K562 (cell line): ENCODE measurements at regions not wholly inside any gene's neighbourhood (a gene's known extent, or its start where the extent isn't known, plus 50 kb on each side); places are given as distances from the start of the nearest gene placed in this dataset.
A peak's percentile ranks its signal among the peaks of the same experiment; 100 is the strongest.
"Not testable (repeated sequence)": the region's sequence is repeated elsewhere in the genome, so short reads cannot be mapped to it uniquely, and the experiment has no call there.

ENCODE experiments used
- ATAC-seq: fragments of 200-7000 bp; cut with Tn5 transposase; 3 replicates; pipeline ENCODE4 v1.9.1; 2020; ENCODE audit warnings: moderate library complexity
- BruUV-seq: library from RNA; stranded (reverse); fragments of 400-500 nt; replicated peaks from 2 replicates; lab custom pipeline; 2021; lab: Mats Ljungman, UMichigan
- CTCF ChIA-PET: fragments of 300-600 bp; formaldehyde crosslinking; extraction: SDS; loops from one replicate; lab custom pipeline; 2021; ENCODE audit warnings: low intra/inter-chr PET ratio; lab: Yijun Ruan, JAX
- POLR2A ChIA-PET: fragments of 300-600, 350-650 bp; sonication (Branson Sonifier 250); formaldehyde crosslinking; extraction: SDS; loops from one replicate; lab custom pipeline; 2021; ENCODE audit warnings: antibody characterized with exemption, inconsistent platforms; lab: Yijun Ruan, JAX
- DNase-seq, 4 experiments: peaks; one replicate each; pipeline versions ENCODE4 v3.0.0 to v3.0.0-alpha.2; 2011 to 2018; ENCODE audit warnings: low spot score in 3 of 4, mixed read lengths in 3 of 4; ENCODE audit errors: extremely low read depth in 1 of 4
- FAIRE-seq: peaks from 2 replicates; lab custom pipeline; 2011; peaks lifted over from hg19 to GRCh38; lab: Jason Lieb, UNC
- H2AFZ ChIP-seq: 2 replicates; pipeline ENCODE4 v1.6.0; 2011; ENCODE audit warnings: low read depth, low read length, control low read depth, inconsistent platforms
- H3K27ac ChIP-seq: fragments of 200-600 bp; 3 replicates; pipeline ENCODE4 v1.8.0; 2011; ENCODE audit warnings: low read depth, mild to moderate bottlenecking, control low read depth, inconsistent platforms, low read length, moderate library complexity, mixed read lengths; ENCODE audit errors: extremely low read depth
- H3K27me3 ChIP-seq, 2 experiments: fragments of 300-600 bp in 1 of 2; 2 replicates in 1 of 2; 3 replicates in 1 of 2; pipeline versions ENCODE4 v1.6.0 to v1.8.0; 2011; ENCODE audit warnings: inconsistent platforms in 2 of 2, low read length in 2 of 2, mild to moderate bottlenecking in 1 of 2, mixed read lengths in 1 of 2, moderate library complexity in 1 of 2; ENCODE audit not compliant: control insufficient read depth in 2 of 2, insufficient read depth in 2 of 2
- H3K36me3 ChIP-seq: fragments of 300-600 bp; 3 replicates; pipeline ENCODE4 v1.8.0; 2011; ENCODE audit warnings: mild to moderate bottlenecking, low read length, inconsistent platforms; ENCODE audit not compliant: control insufficient read depth, insufficient read depth
- H3K4me1 ChIP-seq, 2 experiments: fragments of 200-600 bp in 1 of 2; replicated peaks in 1 of 2; 2 replicates in 1 of 2; 3 replicates in 1 of 2; pipeline versions ENCODE4 v1.5.1 to v1.8.0; 2011; ENCODE audit warnings: inconsistent platforms in 2 of 2, low read length in 2 of 2, mild to moderate bottlenecking in 1 of 2, mixed read lengths in 1 of 2, moderate library complexity in 1 of 2; ENCODE audit not compliant: control insufficient read depth in 2 of 2, insufficient read depth in 2 of 2
- H3K4me2 ChIP-seq: 2 replicates; pipeline ENCODE4 v1.6.1; 2011; ENCODE audit warnings: low read length, control low read depth, inconsistent platforms, mixed read lengths; ENCODE audit not compliant: insufficient read depth
- H3K4me3 ChIP-seq: fragments of 200-600 bp; sonication (generic), shearing (Covaris generic); 2 replicates; pipeline ENCODE4 v1.5.1; 2016; ENCODE audit warnings: control low read depth, inconsistent platforms
- H3K79me2 ChIP-seq: fragments of 200-600 bp; 3 replicates; pipeline ENCODE4 v1.8.0; 2011; ENCODE audit warnings: low read length, inconsistent platforms; ENCODE audit not compliant: control insufficient read depth, insufficient read depth
- H3K9ac ChIP-seq, 2 experiments: 2 replicates each; pipeline versions ENCODE4 v1.6.0 to v1.6.1; 2011; ENCODE audit warnings: low read depth in 2 of 2, low read length in 2 of 2, control low read depth in 1 of 2, inconsistent platforms in 1 of 2, mild to moderate bottlenecking in 1 of 2, mixed read lengths in 1 of 2; ENCODE audit not compliant: insufficient read depth in 1 of 2
- H3K9me1 ChIP-seq: one replicate; pipeline ENCODE4 v1.6.0; 2011; ENCODE audit warnings: inconsistent platforms, mild to moderate bottlenecking, low read length, moderate library complexity; ENCODE audit not compliant: control insufficient read depth, insufficient read depth
- H3K9me3 ChIP-seq: replicated peaks from 2 replicates; pipeline ENCODE4 v1.5.1; 2011; ENCODE audit warnings: low read depth, low read length, inconsistent platforms; ENCODE audit not compliant: control insufficient read depth, insufficient read depth
- H4K20me1 ChIP-seq: replicated peaks from 2 replicates; pipeline ENCODE4 v1.6.1; 2011; ENCODE audit warnings: low read length, inconsistent platforms, mixed read lengths; ENCODE audit not compliant: control insufficient read depth, insufficient read depth
- HIVEP1 ChIP-seq: fragments of 250-450 bp; sonication (Bioruptor Pico); IDR thresholded peaks from 2 replicates; pipeline ENCODE4 v1.4.0; 2020; ENCODE audit warnings: mild to moderate bottlenecking
- KDM1A ChIP-seq, 2 experiments: fragments of 450-650 bp; IDR thresholded peaks; 2 replicates each; pipeline ENCODE4 v1.6.1; 2016; ENCODE audit warnings: mild to moderate bottlenecking in 2 of 2
- MAZ ChIP-seq, 2 experiments: fragments of 450-650 bp in 1 of 2; sonication (generic) in 1 of 2; formaldehyde crosslinking; IDR thresholded peaks in 1 of 2; conservative IDR thresholded peaks in 1 of 2; 2 replicates each; pipeline versions ENCODE4 v1.4.0 to v1.5.0; 2020; ENCODE audit warnings: mild to moderate bottlenecking in 1 of 2, missing genetic modification reagents in 1 of 2
- NR2F6 ChIP-seq: fragments of 450-650 bp; formaldehyde crosslinking; IDR thresholded peaks from 2 replicates; pipeline ENCODE4 v1.4.0; 2020; ENCODE audit warnings: mild to moderate bottlenecking
- ZNF431 ChIP-seq: sonication (generic); formaldehyde crosslinking; IDR thresholded peaks from 2 replicates; pipeline ENCODE4 v1.8.0; 2022; ENCODE audit warnings: mild to moderate bottlenecking, missing genetic modification reagents
- WGBS: fragments of 100-300 bp; shearing (Covaris generic); methylation state at CpG from one replicate; pipeline ENCODE4 v1.1.6; 2016; ENCODE audit warnings: low coverage, mixed read lengths; ENCODE audit not compliant: insufficient coverage; ENCODE audit errors: missing lambda C conversion rate; 5-methylcytosine and 5-hydroxymethylcytosine counted together
- in situ Hi-C: fragments of 300-500 bp; cut with MboI; formaldehyde crosslinking; loops from 4 replicates; pipeline ENCODE4 v1.15.0; 2018; ENCODE audit warnings: inconsistent platforms, mixed read lengths
- intact Hi-C: fragments of 100-400 bp; cut with micrococcal nuclease; formaldehyde crosslinking; loops from 2 replicates; pipeline ENCODE4 v1.14.2; 2022

DNA sequence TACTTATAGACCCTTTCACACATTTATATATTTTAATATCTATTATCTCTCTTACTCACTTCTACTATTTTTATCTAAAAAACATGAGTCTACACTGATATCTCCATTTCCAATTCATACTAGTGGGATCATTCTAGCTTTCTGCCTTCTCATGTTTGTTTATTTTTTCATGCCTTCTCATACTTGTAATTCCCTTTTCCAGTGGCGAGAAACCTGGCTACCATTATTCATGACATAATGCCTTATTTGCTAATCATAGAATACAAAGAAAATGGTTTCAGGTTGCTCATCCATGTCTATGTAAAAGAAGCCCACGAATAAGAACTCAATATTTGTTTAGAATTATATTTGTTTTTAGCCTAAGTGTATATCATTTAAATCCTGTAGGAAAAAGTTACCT, 232.7 kb upstream of the ACTBL2 start:
- no peaks in the 10 kb centered on the region for H3K27me3 ChIP-seq
- no peaks in the 10 kb centered on the region for H3K4me1 ChIP-seq
- ChIA-PET POLR2A (no interaction called here), CTCF (no interaction called here)
- in situ Hi-C loops = no loop called here
- H3K9ac ChIP-seq = no peak overlapping the region
- BruUV-seq = no TSS peak
- WGBS = 3% methylated on average over 2 of the region's 2 CpGs
- DNase-seq = no peak
- TF ChIP-seq KDM1A (IDR thresholded peaks at IDR 0.05) = no peak
- no peak for TF ChIP-seq NR2F6 (CRISPR knock-in tag)
- TF ChIP-seq HIVEP1 (CRISPR knock-in tag) = no peak
- TF ChIP-seq MAZ (CRISPR knock-in tag; conservative IDR thresholded peaks at IDR 0.05 in 1 of 2, IDR thresholded peaks at IDR 0.05 in 1 of 2) = no peak
- no peak for FAIRE-seq
- H4K20me1 ChIP-seq = no peaks in the 10 kb centered on the region
- no peaks in the 10 kb centered on the region for H3K79me2 ChIP-seq
- no peaks in the 10 kb centered on the region for H3K9me1 ChIP-seq
- H3K36me3 ChIP-seq = no peaks in the 10 kb centered on the region
- H3K9me3 ChIP-seq = no peaks in the 10 kb centered on the region
- intact Hi-C loops = no loop called here
- no peak overlapping the region for H2AFZ ChIP-seq
- no peak overlapping the region for H3K4me3 ChIP-seq
- ATAC-seq = no peak
- H3K27ac ChIP-seq = no peak overlapping the region
- no peak overlapping the region for H3K4me2 ChIP-seq

DNA sequence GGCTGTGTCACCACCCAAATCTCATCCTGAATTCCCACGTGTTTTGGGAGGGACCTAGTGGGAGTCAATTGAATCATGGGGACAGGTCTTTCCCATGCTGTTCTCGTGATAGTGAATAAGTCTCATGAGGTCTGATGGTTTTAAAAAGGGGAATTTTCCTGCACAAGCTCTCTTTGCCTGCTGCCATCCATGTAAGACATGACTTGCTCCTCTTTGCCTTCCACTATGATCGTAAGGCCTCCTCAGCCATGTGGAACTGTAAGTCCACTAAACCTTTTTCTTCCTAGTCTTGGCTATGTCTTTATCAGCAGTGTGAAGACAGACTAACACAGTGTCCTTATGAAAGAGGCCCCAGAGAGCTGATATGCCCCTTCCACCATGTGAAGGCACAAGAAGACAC, 230.9 kb upstream of the ACTBL2 start:
- in situ Hi-C loops, FAIRE-seq, H3K27ac ChIP-seq, H3K9me1 ChIP-seq, H3K9me3 ChIP-seq, H3K27me3 ChIP-seq, H4K20me1 ChIP-seq, CTCF ChIA-PET, H3K4me3 ChIP-seq, H2AFZ ChIP-seq, ATAC-seq, POLR2A ChIA-PET, H3K4me1 ChIP-seq, H3K79me2 ChIP-seq, H3K4me2 ChIP-seq, BruUV-seq, H3K9ac ChIP-seq, H3K36me3 ChIP-seq, DNase-seq, intact Hi-C loops: not testable (repeated sequence)
- WGBS = 9% methylated on average over 3 of the region's 3 CpGs
- TF ChIP-seq ZNF431 (CRISPR knock-in tag) = peak; percentile 65; the same call in 1 of the 2 replicates
